ENCODE measurements at regions not wholly inside any gene's neighbourhood (a gene's known extent, or its start where the extent isn't known, plus 50 kb on each side); places are given as distances from the start of the nearest gene placed in this dataset.

GRCh38 chr12:30416631-30417030 is 279.0 kb downstream of the IPO8 start:
- ATAC-seq (no peak), DNase-seq (no peak)
- Histone ChIP-seq H3K9me3 (no peaks in the 10 kb centered on the region), H3K36me3 (no peaks in the 10 kb centered on the region), H3K27ac (no peak overlapping the region), H3K27me3 (no peaks in the 10 kb centered on the region), H3K4me3 (no peak overlapping the region), H3K4me1 (no peaks in the 10 kb centered on the region)
- in situ Hi-C loops (cut with MboI; ENCODE audit: low sequenced_read_pairs in 4 of 4) (no loop called here), intact Hi-C loops (cut with DNase I; ENCODE audit: low total_unique reads) (no loop called here)
- no peak for TF ChIP-seq CTCF (IDR thresholded peaks at IDR 0.05 in 4 of 5, conservative IDR thresholded peaks at IDR 0.05 in 1 of 5)
- no peak for TF ChIP-seq POLR2A (IDR thresholded peaks at IDR 0.05)

GRCh38 chr12:30415777-30416176 is 279.9 kb downstream of the IPO8 start:
- in situ Hi-C loops (cut with MboI; ENCODE audit: low sequenced_read_pairs in 4 of 4) = no loop called here

GRCh38 chr12:30414507-30414906 is 281.2 kb downstream of the IPO8 start:
- H3K4me1 ChIP-seq = no peaks in the 10 kb centered on the region
- H3K27ac ChIP-seq = no peak overlapping the region
- H3K4me3 ChIP-seq = no peak overlapping the region
- ATAC-seq (no peak), DNase-seq (no peak)
- TF ChIP-seq CTCF (IDR thresholded peaks at IDR 0.05 in 4 of 5, conservative IDR thresholded peaks at IDR 0.05 in 1 of 5) (no peak), POLR2A (IDR thresholded peaks at IDR 0.05) (no peak)
- intact Hi-C loops (cut with DNase I; ENCODE audit: low total_unique reads) = no loop called here
- in situ Hi-C loops (cut with MboI; ENCODE audit: low sequenced_read_pairs in 4 of 4) = no loop called here
- no peaks in the 10 kb centered on the region for H3K36me3 ChIP-seq
- H3K9me3 ChIP-seq = no peaks in the 10 kb centered on the region
- no peaks in the 10 kb centered on the region for H3K27me3 ChIP-seq

More at GRCh38 chr12:30415777-30416176, 279.9 kb downstream of the IPO8 start:
- DNase-seq = no peak
- no peak overlapping the region for H3K4me3 ChIP-seq
- ATAC-seq = no peak
- H3K27ac ChIP-seq = no peak overlapping the region
- intact Hi-C loops (cut with DNase I; ENCODE audit: low total_unique reads) = no loop called here
- TF ChIP-seq CTCF (IDR thresholded peaks at IDR 0.05 in 4 of 5, conservative IDR thresholded peaks at IDR 0.05 in 1 of 5) (no peak), POLR2A (IDR thresholded peaks at IDR 0.05) (no peak)
- H3K36me3 ChIP-seq = no peaks in the 10 kb centered on the region
- H3K4me1 ChIP-seq = no peaks in the 10 kb centered on the region
- no peaks in the 10 kb centered on the region for H3K9me3 ChIP-seq
- H3K27me3 ChIP-seq = no peaks in the 10 kb centered on the region

- intact Hi-C loops (cut with DNase I; ENCODE audit: low total_unique reads) = no loop called here
- in situ Hi-C loops (cut with MboI; ENCODE audit: low sequenced_read_pairs in 4 of 4) = no loop called here
- H3K27me3 ChIP-seq = no peaks in the 10 kb centered on the region
- H3K36me3 ChIP-seq = no peaks in the 10 kb centered on the region
- no peaks in the 10 kb centered on the region for H3K9me3 ChIP-seq
- TF ChIP-seq CTCF (IDR thresholded peaks at IDR 0.05 in 4 of 5, conservative IDR thresholded peaks at IDR 0.05 in 1 of 5) (no peak), POLR2A (IDR thresholded peaks at IDR 0.05) (no peak)
- no peak for ATAC-seq
- no peak overlapping the region for H3K4me3 ChIP-seq
- H3K27ac ChIP-seq = no peak overlapping the region
- DNase-seq = no peak
- no peaks in the 10 kb centered on the region for H3K4me1 ChIP-seq
Observed at GRCh38 chr12:30400349-30400748, 295.3 kb downstream of the IPO8 start.

GRCh38 chr12:30399859-30400258 is 295.8 kb downstream of the IPO8 start:
- in situ Hi-C loops (cut with MboI; ENCODE audit: low sequenced_read_pairs in 4 of 4) (no loop called here), intact Hi-C loops (cut with DNase I; ENCODE audit: low total_unique reads) (no loop called here)
- Histone ChIP-seq H3K9me3 (no peaks in the 10 kb centered on the region), H3K27me3 (no peaks in the 10 kb centered on the region), H3K4me3 (no peak overlapping the region), H3K36me3 (no peaks in the 10 kb centered on the region), H3K4me1 (no peaks in the 10 kb centered on the region), H3K27ac (no peak overlapping the region)
- TF ChIP-seq POLR2A (IDR thresholded peaks at IDR 0.05) (no peak), CTCF (IDR thresholded peaks at IDR 0.05 in 4 of 5, conservative IDR thresholded peaks at IDR 0.05 in 1 of 5) (no peak)
- no peak for ATAC-seq
- DNase-seq = no peak
